Right lobe of liver (tissue), 6 donors: ENCODE measurements at regions not wholly inside any gene's neighbourhood (a gene's known extent, or its start where the extent isn't known, plus 50 kb on each side); places are given as distances from the start of the nearest gene placed in this dataset.

ENCODE experiments used
- ATAC-seq, 4 donors: fragments of 200-7000 bp; cut with Tn5 transposase; one replicate each; pipeline ENCODE4 v1.9.1; 2020; ENCODE audit warnings: mild to moderate bottlenecking in 4 of 4, moderate library complexity in 4 of 4
- DNase-seq, 3 donors: peaks; one replicate each; pipeline ENCODE4 v3.0.0-alpha.2; 2020
- H3K27ac ChIP-seq, 3 donors: fragments of 200-600 bp; one replicate each; pipeline ENCODE4 v1.8.0; 2022
- H3K27me3 ChIP-seq, 2 donors: fragments of 200-600 bp; one replicate each; pipeline ENCODE4 v1.8.0; 2022
- H3K36me3 ChIP-seq, 4 donors: fragments of 200-600 bp; sonication (generic) in 1 of 4; one replicate each; pipeline versions ENCODE4 v1.5.1 to v1.8.0; 2017 to 2022; ENCODE audit warnings: control low read depth in 1 of 4
- H3K4me1 ChIP-seq, 4 donors: fragments of 200-600 bp; sonication (generic) in 1 of 4; one replicate each; pipeline versions ENCODE4 v1.5.1 to v1.8.0; 2017 to 2022; ENCODE audit warnings: control low read depth in 1 of 4
- H3K4me3 ChIP-seq, 3 donors: fragments of 200-600 bp; one replicate each; pipeline ENCODE4 v1.8.0; 2022
- H3K9me3 ChIP-seq, 4 donors: fragments of 200-600 bp; sonication (generic) in 1 of 4; one replicate each; pipeline versions ENCODE4 v1.5.1 to v1.8.0; 2017 to 2022; ENCODE audit warnings: control low read depth in 1 of 4
- CTCF ChIP-seq, 4 donors: fragments of 200-600 bp in 3 of 4; fragments of 450-650 bp in 1 of 4; IDR thresholded peaks; one replicate each; pipeline versions ENCODE4 v1.5.1 to v1.8.0; 2016 to 2022; ENCODE audit warnings: antibody characterized with exemption in 4 of 4, mild to moderate bottlenecking in 2 of 4
- POLR2A ChIP-seq: fragments of 450-650 bp; IDR thresholded peaks from one replicate; pipeline ENCODE4 v1.6.1; 2017; ENCODE audit warnings: antibody characterized with exemption, mild to moderate bottlenecking
- WGBS: methylation state at CpG from one replicate; pipeline ENCODE4 v1.1.6; 2018; ENCODE audit warnings: low coverage, low lambda C conversion rate; ENCODE audit not compliant: insufficient coverage; ENCODE audit errors: missing lambda C conversion rate; 5-methylcytosine and 5-hydroxymethylcytosine counted together
- intact Hi-C, 2 donors: fragments of 100-400 bp; cut with DNase I; formaldehyde crosslinking; loops; one replicate each; pipeline versions ENCODE4 v1.11.2 to v1.14.1; 2022
- donor health status: DM: no; HTN: yes; CAD: no.
- donor health status: DM: no; HTN: no; CAD: no.
- donor health status: DM: no; HTN: no; CAD: no.
- donor health status: DM: no; HTN: yes; CAD: no.
- donor health status: DM: no; HTN: yes; CAD: no.

- H3K36me3 ChIP-seq, result no peaks in the 10 kb centered on the region
- H3K27me3 ChIP-seq, result no peaks in the 10 kb centered on the region
- intact Hi-C loops, result no loop called here
- TF ChIP-seq POLR2A, result no peak
- no peak for DNase-seq
- H3K4me3 ChIP-seq, result no peak overlapping the region
- whole genome bisulfite sequencing, result 79% methylated on average over 4 of the region's 4 CpGs
- H3K9me3 ChIP-seq, result no peaks in the 10 kb centered on the region
- ATAC-seq, result no peak
- no peaks in the 10 kb centered on the region for H3K4me1 ChIP-seq
- no peak overlapping the region for H3K27ac ChIP-seq
Measured at GRCh38 chr2:150938527-150938926, 323.1 kb downstream of the RBM43 start.

- Histone ChIP-seq H3K4me3 (no peak overlapping the region), H3K9me3 (no peaks in the 10 kb centered on the region), H3K36me3 (no peaks in the 10 kb centered on the region), H3K27me3 (no peaks in the 10 kb centered on the region), H3K27ac (no peak overlapping the region), H3K4me1 (no peaks in the 10 kb centered on the region)
- intact Hi-C loops, result no loop called here
- ATAC-seq (no peak), DNase-seq (no peak)
- no peak for TF ChIP-seq CTCF (IDR thresholded peaks at IDR 0.05)
- TF ChIP-seq POLR2A, result no peak
- 67% methylated on average over 1 of the region's 1 CpG for WGBS
Measured at GRCh38 chr2:150937030-150937429, 324.6 kb downstream of the RBM43 start.

DNA sequence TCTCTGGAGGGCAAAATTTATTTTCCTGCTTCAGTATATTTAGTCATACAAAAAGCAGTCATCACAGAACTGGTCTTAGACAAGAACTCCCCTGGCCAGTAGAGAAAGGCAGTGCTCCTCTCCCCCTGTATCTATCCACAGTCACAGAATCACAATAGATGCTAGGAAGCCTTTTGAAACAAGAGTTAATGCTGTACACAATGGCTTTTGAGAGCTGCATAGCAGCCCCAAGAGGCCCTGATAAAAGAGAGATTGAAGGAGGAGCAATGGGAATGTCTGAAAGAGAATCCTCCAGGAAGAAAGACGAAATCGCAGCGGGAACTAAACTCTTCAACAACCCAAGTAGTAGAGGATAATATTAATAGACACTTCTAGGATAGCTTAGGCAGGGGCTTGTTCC lies 330.2 kb downstream of the RBM43 start:
- H3K9me3 ChIP-seq, result no peaks in the 10 kb centered on the region
- intact Hi-C loops, result no loop called here
- TF ChIP-seq CTCF (IDR thresholded peaks at IDR 0.05) (no peak), POLR2A (no peak)
- no peak overlapping the region for H3K27ac ChIP-seq
- H3K27me3 ChIP-seq, result no peaks in the 10 kb centered on the region
- no peak for ATAC-seq
- 63% methylated on average over 3 of the region's 3 CpGs for WGBS
- H3K36me3 ChIP-seq, result no peaks in the 10 kb centered on the region
- no peaks in the 10 kb centered on the region for H3K4me1 ChIP-seq
- no peak for DNase-seq
- no peak overlapping the region for H3K4me3 ChIP-seq

DNA sequence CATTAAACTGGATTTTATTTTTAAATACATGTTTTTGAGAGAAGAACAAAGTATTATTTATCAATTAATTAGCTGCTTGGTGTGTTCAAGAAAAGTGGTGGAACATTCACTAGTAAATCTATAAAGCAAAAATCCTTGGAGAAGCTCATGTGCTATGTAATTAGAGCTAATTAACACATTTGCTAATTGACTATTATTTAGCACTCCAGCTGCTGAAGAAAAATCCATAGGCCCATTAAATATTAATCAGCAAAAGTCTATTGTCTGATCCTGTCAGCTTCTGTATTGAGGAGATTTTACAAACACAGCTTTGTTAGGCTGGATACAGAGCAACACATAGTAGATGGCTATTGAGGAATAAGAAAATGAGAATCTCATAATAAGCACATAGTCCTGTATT lies 336.1 kb downstream of the RBM43 start:
- H3K9me3 ChIP-seq, result no peaks in the 10 kb centered on the region
- DNase-seq, result no peak
- H3K36me3 ChIP-seq, result no peaks in the 10 kb centered on the region
- no peak overlapping the region for H3K4me3 ChIP-seq
- no peak overlapping the region for H3K27ac ChIP-seq
- H3K4me1 ChIP-seq, result no peaks in the 10 kb centered on the region
- TF ChIP-seq CTCF (IDR thresholded peaks at IDR 0.05) (no peak), POLR2A (no peak)
- no peak for ATAC-seq
- intact Hi-C loops, result no loop called here
- H3K27me3 ChIP-seq, result no peaks in the 10 kb centered on the region

DNA sequence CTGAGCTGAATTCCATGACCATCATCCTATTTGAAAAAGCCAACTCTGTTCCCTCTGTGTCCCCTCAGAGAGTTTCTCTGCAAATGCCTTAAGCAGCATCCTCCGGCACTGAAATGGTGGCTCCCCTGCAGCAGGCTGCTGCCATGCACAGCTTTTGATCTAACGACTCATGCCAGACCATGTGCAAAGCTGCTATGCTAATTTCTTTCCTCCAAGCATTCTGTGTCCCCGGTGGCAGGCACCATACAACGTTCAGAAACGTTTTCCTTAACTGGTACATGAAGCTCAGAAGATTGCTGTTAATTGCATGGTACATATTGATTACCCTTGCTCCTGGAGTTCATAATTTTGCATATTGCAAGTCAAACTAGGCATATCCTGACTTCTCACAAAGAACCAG lies 336.8 kb downstream of the RBM43 start:
- intact Hi-C loops, result no loop called here
- ATAC-seq (no peak), DNase-seq (no peak)
- Histone ChIP-seq H3K27ac (no peak overlapping the region), H3K4me1 (no peaks in the 10 kb centered on the region), H3K9me3 (no peaks in the 10 kb centered on the region), H3K36me3 (no peaks in the 10 kb centered on the region), H3K4me3 (no peak overlapping the region), H3K27me3 (no peaks in the 10 kb centered on the region)
- TF ChIP-seq POLR2A, result no peak
- 40% methylated on average over 3 of the region's 5 CpGs for WGBS

DNA sequence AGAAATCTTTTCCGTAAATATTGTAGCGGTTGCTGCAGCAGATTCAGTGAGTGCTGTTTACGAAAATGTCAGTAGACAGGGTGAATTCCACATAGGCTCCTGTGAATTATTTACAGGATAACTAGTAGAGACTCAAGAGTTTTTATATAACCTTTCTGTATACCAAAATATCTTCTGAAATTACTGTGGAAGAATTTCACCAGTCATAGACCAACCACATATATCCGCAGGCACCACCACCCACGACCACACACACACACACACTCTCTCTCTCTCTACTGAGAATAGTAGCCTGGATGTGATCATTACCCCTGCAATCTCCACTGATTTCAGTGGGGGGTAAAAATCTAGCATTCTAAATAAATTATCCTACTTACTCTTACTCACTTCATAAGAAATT lies 341.8 kb downstream of the RBM43 start:
- no peak overlapping the region for H3K27ac ChIP-seq
- no peaks in the 10 kb centered on the region for H3K36me3 ChIP-seq
- no peaks in the 10 kb centered on the region for H3K4me1 ChIP-seq
- no peak for ATAC-seq
- intact Hi-C loops, result no loop called here
- no peak overlapping the region for H3K4me3 ChIP-seq
- no peaks in the 10 kb centered on the region for H3K9me3 ChIP-seq
- WGBS, result 40% methylated on average over 5 of the region's 5 CpGs
- no peak for TF ChIP-seq CTCF (IDR thresholded peaks at IDR 0.05)
- TF ChIP-seq POLR2A, result no peak
- no peak for DNase-seq
- H3K27me3 ChIP-seq, result no peaks in the 10 kb centered on the region
